HL-60 (cell line): ENCODE measurements at regions not wholly inside any gene's neighbourhood (a gene's known extent, or its start where the extent isn't known, plus 50 kb on each side); places are given as distances from the start of the nearest gene placed in this dataset.

Source experiments
- DNase-seq, 2 experiments: peaks; one replicate each; pipeline ENCODE4 v3.0.0-alpha.2; 2010 to 2020; ENCODE audit warnings: low read depth in 1 of 2, low spot score in 1 of 2
- H3K27ac ChIP-seq: fragments of 250-450 bp; sonication (Bioruptor Pico); replicated peaks from 2 replicates; pipeline ENCODE4 v1.5.1; 2020; ENCODE audit warnings: mild to moderate bottlenecking, moderate library complexity
- H3K27me3 ChIP-seq: fragments of 250-450 bp; sonication (Bioruptor Pico); 2 replicates; pipeline ENCODE4 v1.5.1; 2021; ENCODE audit warnings: mild to moderate bottlenecking, moderate library complexity; ENCODE audit not compliant: insufficient read depth, poor library complexity, severe bottlenecking
- H3K4me3 ChIP-seq: replicated peaks from 2 replicates; pipeline ENCODE4 v1.5.1; 2011; ENCODE audit warnings: mild to moderate bottlenecking, control low read depth, low read length; ENCODE audit not compliant: insufficient read depth
- GABPA ChIP-seq: IDR thresholded peaks from 2 replicates; pipeline ENCODE4 v1.6.1; 2012; ENCODE audit warnings: low read depth
- POLR2AphosphoS5 ChIP-seq: IDR thresholded peaks from 2 replicates; pipeline ENCODE4 v1.6.1; 2012; ENCODE audit warnings: low read depth
- SPI1 ChIP-seq: IDR thresholded peaks from 2 replicates; pipeline ENCODE4 v1.6.1; 2012; ENCODE audit warnings: low read depth, mild to moderate bottlenecking, borderline replicate concordance
- TF ChIP-seq, protein P1 (sequence below): IDR thresholded peaks from one replicate; pipeline ENCODE4 v1.5.1; 2011; ENCODE audit warnings: low read length, control low read depth, inconsistent platforms; ENCODE audit not compliant: insufficient read depth
- TF ChIP-seq, protein P2 (sequence below): IDR thresholded peaks from 2 replicates; pipeline ENCODE4 v1.6.1; 2012; ENCODE audit warnings: low read depth; ENCODE audit not compliant: insufficient replicate concordance

DNA sequence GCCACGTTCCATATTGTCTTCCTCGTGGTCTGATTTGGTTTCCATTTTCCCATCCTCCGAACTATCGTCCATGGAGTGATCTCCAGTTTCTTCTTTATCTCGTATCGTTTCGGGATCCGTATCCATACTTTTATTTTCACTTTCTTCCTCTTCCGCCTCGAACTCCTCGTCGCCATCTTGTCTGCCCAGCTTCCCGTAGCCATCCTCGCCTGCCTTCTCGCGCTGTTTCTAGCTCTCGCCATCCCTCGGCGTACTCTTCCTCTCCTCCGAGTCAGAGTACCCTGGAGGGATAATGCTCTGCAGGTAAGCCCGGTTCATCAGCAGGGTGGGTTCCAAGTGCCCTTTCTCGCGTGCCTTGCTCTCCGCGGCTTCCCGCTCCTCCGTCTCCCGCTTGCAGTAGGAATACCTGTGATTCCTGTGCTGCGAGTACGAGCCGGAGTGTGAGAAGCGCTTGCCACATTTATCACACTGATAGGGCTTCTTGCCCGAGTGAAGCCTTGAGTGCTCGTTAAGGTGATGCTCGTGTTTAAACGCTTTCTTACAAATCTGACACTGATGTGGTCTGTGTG lies 134.5 kb upstream of the TAPT1 start:
- no peak for DNase-seq
- peaks cover 7% of the 10 kb centered on the region for H3K27me3 ChIP-seq
- no peak overlapping the region for H3K27ac ChIP-seq
- H3K4me3 ChIP-seq: no peak overlapping the region
- TF ChIP-seq POLR2AphosphoS5 (no peak), GABPA (no peak), SPI1 (no peak)
- TF ChIP-seq, protein P1, sequence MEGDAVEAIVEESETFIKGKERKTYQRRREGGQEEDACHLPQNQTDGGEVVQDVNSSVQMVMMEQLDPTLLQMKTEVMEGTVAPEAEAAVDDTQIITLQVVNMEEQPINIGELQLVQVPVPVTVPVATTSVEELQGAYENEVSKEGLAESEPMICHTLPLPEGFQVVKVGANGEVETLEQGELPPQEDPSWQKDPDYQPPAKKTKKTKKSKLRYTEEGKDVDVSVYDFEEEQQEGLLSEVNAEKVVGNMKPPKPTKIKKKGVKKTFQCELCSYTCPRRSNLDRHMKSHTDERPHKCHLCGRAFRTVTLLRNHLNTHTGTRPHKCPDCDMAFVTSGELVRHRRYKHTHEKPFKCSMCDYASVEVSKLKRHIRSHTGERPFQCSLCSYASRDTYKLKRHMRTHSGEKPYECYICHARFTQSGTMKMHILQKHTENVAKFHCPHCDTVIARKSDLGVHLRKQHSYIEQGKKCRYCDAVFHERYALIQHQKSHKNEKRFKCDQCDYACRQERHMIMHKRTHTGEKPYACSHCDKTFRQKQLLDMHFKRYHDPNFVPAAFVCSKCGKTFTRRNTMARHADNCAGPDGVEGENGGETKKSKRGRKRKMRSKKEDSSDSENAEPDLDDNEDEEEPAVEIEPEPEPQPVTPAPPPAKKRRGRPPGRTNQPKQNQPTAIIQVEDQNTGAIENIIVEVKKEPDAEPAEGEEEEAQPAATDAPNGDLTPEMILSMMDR: no peak
- TF ChIP-seq, protein P2, sequence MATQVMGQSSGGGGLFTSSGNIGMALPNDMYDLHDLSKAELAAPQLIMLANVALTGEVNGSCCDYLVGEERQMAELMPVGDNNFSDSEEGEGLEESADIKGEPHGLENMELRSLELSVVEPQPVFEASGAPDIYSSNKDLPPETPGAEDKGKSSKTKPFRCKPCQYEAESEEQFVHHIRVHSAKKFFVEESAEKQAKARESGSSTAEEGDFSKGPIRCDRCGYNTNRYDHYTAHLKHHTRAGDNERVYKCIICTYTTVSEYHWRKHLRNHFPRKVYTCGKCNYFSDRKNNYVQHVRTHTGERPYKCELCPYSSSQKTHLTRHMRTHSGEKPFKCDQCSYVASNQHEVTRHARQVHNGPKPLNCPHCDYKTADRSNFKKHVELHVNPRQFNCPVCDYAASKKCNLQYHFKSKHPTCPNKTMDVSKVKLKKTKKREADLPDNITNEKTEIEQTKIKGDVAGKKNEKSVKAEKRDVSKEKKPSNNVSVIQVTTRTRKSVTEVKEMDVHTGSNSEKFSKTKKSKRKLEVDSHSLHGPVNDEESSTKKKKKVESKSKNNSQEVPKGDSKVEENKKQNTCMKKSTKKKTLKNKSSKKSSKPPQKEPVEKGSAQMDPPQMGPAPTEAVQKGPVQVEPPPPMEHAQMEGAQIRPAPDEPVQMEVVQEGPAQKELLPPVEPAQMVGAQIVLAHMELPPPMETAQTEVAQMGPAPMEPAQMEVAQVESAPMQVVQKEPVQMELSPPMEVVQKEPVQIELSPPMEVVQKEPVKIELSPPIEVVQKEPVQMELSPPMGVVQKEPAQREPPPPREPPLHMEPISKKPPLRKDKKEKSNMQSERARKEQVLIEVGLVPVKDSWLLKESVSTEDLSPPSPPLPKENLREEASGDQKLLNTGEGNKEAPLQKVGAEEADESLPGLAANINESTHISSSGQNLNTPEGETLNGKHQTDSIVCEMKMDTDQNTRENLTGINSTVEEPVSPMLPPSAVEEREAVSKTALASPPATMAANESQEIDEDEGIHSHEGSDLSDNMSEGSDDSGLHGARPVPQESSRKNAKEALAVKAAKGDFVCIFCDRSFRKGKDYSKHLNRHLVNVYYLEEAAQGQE: no peak

- no peaks in the 10 kb centered on the region for H3K27me3 ChIP-seq
- H3K27ac ChIP-seq: no peak overlapping the region
- no peak overlapping the region for H3K4me3 ChIP-seq
- TF ChIP-seq SPI1 (no peak), GABPA (no peak), POLR2AphosphoS5 (no peak)
- TF ChIP-seq, protein P2: no peak
- TF ChIP-seq, protein P1: no peak
- DNase-seq: no peak
These were observed 126.9 kb upstream of the TAPT1 start for GRCh38 chr4:16353165-16353564.

- H3K27me3 ChIP-seq: no peaks in the 10 kb centered on the region
- no peak for DNase-seq
- H3K27ac ChIP-seq: no peak overlapping the region
These were observed 124.9 kb upstream of the TAPT1 start for GRCh38 chr4:16351161-16351560.

More at GRCh38 chr4:16351161-16351560, 124.9 kb upstream of the TAPT1 start:
- TF ChIP-seq, protein P2: no peak
- TF ChIP-seq, protein P1: no peak
- no peak for TF ChIP-seq SPI1
- TF ChIP-seq POLR2AphosphoS5: no peak
- no peak for TF ChIP-seq GABPA
- no peak overlapping the region for H3K4me3 ChIP-seq
